ENCODE measurements at regions not wholly inside any gene's neighbourhood (a gene's known extent, or its start where the extent isn't known, plus 50 kb on each side); places are given as distances from the start of the nearest gene placed in this dataset.

DNA sequence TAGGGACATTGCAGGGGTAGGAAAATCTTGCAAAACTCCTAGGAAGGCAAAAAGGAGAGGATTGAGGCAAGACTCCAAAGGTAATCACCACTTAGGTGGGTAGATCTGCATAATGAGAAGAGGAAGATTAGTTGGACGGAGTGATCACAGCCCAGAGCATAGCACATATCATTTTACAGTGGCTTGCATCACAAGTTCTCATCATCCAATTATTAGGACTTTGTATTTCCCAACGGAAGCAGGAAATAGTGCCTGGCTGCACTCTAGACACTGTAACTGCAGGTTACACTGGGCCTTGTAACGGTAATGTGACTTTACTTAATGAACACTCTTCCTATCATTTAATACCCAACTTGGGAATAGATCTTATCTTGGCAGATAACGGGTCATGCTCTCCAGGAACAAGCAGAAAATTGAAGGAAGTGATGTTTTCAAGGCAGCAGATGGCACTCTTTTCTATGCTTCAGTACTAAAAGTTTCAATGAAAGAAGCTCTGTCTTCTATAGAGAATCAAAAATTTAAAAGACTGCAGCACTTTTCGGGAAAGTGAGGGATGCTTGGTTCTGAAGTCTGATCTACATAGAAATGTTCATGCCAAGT, 101.9 kb upstream of the KCNMB2 start:
- TF ChIP-seq CTCF (conservative IDR thresholded peaks at IDR 0.05; ENCODE audit: low read length), result peak; percentile 43
- no peak overlapping the region for H3K4me3 ChIP-seq (ENCODE audit: low read length)
- no peak for DNase-seq (ENCODE audit: low read depth)

DNA sequence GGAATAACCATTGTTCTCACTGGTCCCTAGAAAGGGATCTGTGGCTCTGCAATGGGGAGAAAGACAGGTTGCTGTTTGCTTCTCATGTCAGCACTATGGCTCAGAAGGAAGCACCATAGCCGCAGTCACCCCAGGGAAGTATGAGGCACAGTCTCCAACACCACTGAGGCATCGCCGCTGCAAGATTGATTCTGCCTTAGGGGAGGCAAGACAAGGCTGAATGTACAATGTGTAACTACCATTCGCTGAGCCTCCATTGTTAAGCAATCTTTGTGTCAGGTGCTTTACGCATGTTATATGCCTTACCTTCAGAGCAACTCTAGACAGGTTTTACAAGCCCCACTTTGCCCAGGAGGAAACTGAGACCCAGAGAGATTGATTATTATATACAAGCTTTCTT, 100.7 kb upstream of the KCNMB2 start:
- no peak for TF ChIP-seq CTCF (conservative IDR thresholded peaks at IDR 0.05; ENCODE audit: low read length)
- H3K4me3 ChIP-seq (ENCODE audit: low read length), result no peak overlapping the region
- DNase-seq (ENCODE audit: low read depth), result no peak

- DNase-seq (ENCODE audit: low read depth), result peak; percentile 87
- no peak overlapping the region for H3K4me3 ChIP-seq (ENCODE audit: low read length)
- TF ChIP-seq CTCF (conservative IDR thresholded peaks at IDR 0.05; ENCODE audit: low read length), result peak; percentile 72
These were observed 99.5 kb upstream of the KCNMB2 start for GRCh38 chr3:178436773-178437172.

DNA sequence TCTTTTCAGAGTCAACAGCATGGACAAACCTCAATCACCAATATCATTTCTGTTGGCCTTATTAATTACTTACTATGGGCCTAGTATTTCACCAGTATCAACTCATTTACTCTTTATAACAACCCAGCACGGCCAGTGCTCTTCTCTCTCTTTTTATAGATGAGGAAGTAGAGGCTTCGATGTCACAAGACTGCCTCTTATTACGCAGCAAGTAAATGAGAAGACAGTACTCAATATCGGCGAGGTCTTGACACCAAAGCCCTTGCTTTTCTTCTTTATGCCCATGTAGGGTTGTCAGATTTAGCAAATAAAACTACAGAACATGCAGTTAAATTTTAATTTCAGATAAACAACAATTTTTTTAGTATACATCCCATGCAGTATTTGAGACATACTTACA, 99.0 kb upstream of the KCNMB2 start:
- no peak overlapping the region for H3K4me3 ChIP-seq (ENCODE audit: low read length)
- no peak for TF ChIP-seq CTCF (conservative IDR thresholded peaks at IDR 0.05; ENCODE audit: low read length)
- DNase-seq (ENCODE audit: low read depth), result no peak

DNA sequence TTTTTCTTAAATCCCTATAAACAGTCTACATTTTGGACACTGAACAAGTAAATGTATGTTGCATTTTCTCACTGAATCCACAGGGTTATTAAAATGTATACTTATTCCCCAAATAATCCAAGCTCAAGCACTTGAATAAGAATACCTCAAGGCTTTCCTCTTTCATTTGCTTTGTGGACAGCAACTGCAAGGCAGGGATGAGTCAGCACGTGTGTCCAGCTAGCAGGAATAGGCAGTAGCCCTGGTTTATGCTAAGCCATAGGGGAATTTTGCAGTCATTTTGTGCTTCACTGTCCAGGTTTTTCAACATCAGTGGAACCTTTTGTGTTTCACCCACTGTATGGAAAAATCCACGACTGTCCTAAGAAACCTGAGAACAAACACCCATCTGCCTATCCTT, 96.7 kb upstream of the KCNMB2 start:
- no peak for TF ChIP-seq CTCF (conservative IDR thresholded peaks at IDR 0.05; ENCODE audit: low read length)
- no peak overlapping the region for H3K4me3 ChIP-seq (ENCODE audit: low read length)
- DNase-seq (ENCODE audit: low read depth), result peak; percentile 55

GRCh38 chr3:178440043-178440442, 96.2 kb upstream of the KCNMB2 start:
- no peak for TF ChIP-seq CTCF (conservative IDR thresholded peaks at IDR 0.05; ENCODE audit: low read length)
- no peak overlapping the region for H3K4me3 ChIP-seq (ENCODE audit: low read length)
- no peak for DNase-seq (ENCODE audit: low read depth)

DNA sequence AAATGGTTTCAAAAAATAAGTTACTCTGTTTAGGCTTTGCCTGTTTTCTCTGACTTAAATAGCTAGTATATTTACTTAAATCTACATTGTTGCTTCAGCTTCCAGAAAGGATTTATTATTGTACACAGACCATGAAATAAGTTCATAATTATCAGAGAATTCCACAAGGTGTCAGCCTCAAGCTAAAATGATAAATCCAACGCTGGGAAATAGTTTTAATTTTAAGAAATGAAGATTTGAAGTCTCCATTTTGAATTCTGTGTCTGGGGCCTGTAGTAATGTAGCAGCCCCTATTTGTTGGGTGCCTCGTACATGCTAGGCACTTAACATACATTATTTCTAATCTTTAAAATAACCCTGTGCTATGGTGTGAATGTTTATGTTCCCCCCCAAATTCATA, 92.6 kb upstream of the KCNMB2 start:
- peak; percentile 30 for DNase-seq (ENCODE audit: low read depth)
- TF ChIP-seq CTCF (conservative IDR thresholded peaks at IDR 0.05; ENCODE audit: low read length), result peak; percentile 44
- no peak overlapping the region for H3K4me3 ChIP-seq (ENCODE audit: low read length)

All from AG10803 (cell line).